Fibroblast of the conjunctiva (primary cell): ENCODE measurements at regions not wholly inside any gene's neighbourhood (a gene's known extent, or its start where the extent isn't known, plus 50 kb on each side); places are given as distances from the start of the nearest gene placed in this dataset.

ENCODE experiments used
- DNase-seq: peaks from one replicate; pipeline ENCODE4 v3.0.0-alpha.2; 2010; ENCODE audit warnings: low read depth

DNA sequence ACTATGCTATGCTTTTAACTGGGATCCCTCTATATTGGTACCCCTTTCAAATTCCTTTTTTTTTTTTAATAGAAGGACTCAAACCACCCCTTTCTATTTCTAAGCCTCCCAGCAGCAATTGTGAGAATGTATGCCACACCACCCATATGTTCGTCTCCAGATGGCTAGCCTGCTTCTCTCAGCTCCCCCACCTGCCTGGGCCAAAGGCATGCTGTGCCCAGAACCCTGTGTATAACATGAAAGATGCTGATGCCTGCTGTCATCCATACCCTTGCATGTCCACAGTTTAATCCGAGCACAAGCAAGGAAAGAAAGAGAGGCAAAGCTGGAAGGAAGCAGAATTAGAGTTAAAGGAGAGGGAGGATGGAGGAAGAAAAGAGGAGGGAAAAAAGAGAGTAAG, 159.5 kb upstream of the CNTN6 start:
- no peak for DNase-seq

DNA sequence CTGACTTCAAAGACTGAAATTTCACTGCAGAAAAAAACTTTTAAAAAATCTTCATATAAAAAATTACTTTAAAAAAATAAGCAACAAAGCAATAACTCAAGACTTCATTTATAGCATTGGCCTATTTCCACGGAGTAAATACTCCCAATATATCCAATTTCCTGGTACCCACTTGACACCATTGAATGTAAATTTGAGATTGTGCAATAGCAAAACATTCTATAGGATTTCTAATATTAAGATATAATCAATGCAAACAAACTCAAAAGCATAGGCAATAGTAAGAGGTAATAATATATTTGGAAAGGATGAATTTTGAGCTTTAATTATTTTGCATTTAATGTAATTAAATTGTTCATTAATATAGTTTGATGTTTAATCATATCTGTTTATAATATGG, 148.0 kb upstream of the CNTN6 start:
- DNase-seq, result no peak

DNA sequence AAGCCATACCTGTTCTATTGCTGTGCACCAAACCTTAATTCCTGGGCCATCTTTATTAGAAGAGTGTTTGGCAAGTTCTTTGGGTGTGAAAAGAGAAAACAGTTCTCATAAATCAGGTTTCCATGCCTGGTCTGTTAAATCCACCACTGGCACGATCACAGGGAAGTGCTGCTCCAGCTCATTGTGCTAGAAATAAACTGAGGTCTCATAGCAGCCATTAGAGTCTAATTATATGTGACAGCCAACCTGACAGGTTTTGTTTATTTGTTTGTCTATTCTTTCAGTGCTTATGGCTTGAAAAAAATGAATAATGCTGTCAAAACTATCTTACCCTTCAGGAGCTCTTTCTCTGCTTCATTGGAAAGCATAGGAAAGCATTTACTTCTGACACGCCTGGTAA, 147.1 kb upstream of the CNTN6 start:
- no peak for DNase-seq

DNA sequence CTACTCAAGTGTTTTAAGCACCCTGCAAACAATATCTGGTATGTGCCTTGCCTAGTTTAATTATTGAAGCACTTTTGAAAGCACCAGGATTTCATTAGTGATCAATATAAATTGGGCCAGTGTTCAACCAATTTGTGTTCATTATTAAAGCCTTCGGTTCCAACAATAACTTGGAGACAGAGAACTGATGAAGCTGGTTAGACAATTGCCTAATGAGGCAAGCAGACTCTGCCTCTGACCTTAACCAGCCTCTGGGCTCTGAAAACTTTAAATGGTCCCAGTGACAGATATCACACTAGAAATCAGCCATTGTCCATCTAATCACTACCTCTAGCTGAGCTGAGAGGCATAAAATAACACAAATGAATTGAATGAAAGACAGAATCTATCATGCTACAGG, 139.9 kb upstream of the CNTN6 start:
- DNase-seq, result no peak

DNA sequence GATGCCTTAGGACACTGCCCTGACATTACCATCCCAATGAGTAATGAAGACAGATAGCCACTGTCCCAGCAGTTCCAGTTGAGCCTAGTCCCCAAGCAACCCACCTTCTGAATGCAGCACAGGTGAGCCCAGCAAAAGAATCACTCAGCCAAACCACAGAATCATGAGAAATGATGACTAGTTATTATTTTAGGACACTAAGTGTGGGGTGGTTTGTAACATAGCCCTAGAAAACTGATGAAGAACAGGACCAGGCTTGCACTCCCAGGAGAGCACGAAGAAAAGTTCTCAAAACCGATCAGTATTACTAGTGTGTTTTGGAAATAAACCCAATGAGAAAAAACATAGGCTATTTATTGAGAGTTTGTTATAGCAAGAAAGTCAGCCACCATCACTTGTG, 129.6 kb upstream of the CNTN6 start:
- DNase-seq, result no peak

DNA sequence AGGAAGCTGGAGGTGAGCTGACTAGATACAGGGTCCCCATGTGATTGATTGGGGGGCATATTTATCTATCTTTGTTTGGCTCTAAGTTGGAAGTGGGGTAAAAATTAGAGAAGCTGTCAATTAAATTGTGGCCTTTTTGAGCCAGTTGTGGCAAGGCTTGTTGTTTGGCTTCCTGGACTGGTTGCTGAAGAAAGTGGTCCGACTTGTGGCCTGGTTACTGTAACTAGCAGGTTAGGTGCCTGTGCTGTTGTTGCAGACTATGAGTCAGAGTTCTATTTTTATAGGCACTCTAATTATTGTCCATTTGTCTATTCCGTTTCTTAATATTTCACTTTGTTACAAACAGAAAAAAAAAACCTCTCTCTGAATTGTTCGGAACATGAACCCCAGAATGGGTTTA, 129.1 kb upstream of the CNTN6 start:
- no peak for DNase-seq

DNA sequence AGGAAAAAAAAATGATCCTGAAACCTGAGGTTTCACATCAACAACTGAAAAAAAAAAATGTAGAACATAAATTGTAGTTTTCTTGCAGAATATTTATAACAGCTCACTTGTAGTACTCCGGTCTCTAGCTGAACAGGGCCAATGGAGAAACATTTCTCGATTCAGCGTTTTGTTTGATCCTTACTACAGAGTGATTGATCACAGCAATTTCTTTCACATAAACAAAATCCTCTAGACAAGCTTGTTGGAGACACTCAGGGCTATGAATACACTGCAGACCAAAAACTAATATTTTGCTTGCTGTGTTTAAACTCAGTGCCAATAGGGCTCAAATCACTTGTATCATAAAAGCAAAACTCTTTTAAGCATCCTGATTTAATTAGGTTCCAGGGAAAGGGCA, 127.0 kb upstream of the CNTN6 start:
- DNase-seq, result no peak

DNA sequence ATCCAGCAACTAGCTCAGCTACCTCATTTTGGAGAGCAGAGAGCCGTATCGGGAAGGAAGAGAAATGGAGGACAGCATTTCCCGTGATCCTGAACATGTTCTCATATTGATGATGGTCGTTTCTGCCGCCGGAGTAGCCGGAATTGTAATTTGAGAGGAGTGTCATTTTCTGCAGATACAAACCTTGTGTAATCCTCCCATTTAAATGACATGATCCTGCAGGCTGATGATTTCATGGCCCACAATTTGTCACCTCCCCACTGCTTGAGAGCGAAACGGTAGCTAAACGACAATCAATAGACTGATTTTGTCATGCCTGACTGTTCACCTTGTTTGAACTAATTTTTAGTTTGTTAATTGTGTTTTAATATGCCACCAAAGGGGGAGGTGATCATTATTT, 126.5 kb upstream of the CNTN6 start:
- DNase-seq, result no peak

DNA sequence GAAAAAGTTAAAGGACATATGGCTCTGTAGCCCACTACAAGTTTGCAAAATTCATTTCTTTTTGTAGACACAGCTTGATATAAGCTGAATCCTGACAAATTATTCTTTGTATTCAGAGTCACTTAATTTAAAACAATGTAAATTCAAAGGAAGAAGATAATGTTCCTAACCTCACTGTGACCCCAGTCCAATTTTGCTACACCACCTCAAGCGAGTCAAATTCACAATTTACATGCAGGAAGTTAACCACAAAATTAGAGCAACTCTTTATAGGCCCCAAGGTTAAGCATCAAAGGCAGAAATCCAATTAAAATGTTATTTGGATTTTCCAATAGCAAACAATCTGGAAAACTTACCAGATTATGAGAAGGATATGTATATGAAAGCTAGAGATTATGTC, 119.5 kb upstream of the CNTN6 start:
- no peak for DNase-seq

DNA sequence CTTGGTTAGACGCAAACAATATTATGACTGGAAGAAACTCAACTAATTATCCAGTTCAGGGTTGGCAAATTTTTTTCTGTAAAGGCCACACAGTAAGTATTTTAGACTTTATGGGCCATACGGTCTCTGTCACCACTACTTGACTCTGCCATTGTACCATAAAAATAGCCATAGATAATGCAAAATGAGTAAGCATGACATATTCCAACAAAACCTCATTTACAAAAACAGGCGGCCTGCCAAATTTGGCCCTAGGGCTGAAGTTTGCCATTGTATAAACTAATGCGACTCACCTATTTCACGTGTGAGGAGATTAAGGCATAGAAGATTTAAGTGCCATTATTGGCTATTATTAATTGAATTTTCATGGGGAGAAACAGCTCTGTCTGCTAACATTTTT, 116.8 kb upstream of the CNTN6 start:
- DNase-seq, result no peak

DNA sequence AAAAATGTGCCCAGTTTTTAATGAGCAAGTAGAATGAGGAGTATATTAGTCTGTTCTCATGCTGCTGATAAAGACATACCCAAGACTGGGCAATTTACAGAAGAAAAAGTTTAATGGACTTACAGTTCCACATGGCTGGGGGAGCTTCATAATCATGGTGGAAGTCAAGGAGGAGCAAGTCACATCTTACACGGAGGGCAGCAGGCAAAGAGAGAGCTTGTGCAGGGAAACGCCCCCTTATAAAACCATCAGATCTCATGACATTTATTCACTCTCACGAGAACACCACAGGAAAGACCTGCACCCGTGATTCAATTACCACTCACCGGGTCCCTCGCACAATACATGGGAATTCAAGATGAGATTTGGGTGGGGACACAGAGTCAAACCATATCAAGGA, 111.7 kb upstream of the CNTN6 start:
- no peak for DNase-seq

DNA sequence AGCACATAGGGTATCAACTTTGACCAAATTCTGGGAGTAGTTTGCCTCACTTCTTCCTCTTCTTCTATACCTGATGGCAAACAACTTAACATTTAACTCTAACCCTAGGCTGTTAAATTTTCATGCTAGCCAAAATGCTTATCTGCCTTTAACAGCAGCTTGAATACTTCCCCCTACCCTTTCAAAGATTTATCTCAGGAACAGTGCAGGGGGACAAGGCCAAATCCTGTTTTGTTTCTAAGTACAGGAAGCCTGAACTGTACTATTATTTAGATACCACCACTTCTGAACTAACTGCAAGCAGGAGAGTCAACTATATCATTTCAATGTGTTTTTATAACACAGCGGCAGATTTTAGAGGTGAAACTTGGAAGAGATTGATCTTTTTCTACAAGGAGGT, 104.0 kb upstream of the CNTN6 start:
- DNase-seq, result no peak

DNA sequence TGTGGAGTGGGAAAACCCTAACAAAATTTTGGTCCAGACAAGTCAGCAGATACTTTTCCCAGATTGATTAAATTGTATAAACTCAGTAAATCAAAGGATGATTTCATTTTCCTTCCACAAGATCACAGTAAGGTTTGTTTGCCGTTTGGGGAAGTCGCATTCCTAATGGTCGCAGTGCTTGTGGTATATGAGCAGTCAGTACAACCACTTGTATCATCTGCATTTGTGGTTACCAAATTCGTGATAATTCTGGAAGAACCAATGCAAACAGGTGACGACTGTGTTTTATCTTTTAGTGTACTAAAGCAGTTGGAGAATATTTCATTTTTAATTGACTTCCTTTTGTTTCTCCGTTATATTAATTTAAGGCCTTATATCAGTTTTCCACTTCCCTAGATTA, 100.0 kb upstream of the CNTN6 start:
- DNase-seq, result no peak

DNA sequence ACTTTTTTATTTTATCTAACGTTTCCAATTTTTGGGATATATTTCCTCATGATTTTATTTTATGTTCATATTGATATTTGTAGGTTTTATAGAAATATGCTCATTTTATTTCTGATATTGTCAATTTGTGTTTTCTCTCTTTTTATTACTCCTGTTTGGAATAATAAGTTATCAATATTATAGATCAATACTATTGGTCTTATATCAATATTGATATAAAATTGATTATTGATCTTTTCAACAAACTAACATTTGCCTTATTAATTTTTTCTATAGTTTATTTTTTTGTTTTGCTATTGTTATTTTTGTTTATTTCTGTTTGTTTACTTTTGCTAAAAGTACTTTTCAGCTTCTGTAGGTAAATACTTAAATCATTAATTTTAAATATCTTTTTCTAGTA, 90.8 kb upstream of the CNTN6 start:
- no peak for DNase-seq

DNA sequence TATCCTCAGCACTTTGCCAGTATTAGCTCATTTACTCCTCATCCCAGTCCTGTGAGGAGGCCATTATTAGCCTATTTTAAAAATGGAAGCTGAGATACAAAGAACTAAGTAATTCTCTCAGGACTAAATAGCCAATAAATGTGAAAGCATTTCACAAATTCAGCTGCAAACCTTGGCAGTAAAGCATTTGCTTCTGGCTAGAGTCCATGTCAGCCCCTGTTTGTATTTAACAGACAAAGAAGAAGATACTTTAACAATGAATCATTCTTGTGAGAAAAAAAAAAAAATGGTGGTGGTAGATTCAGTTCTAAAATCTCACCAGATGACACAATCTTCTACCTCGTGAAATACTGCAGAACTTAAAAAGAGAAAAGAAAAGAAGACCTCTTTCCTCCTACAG, 85.0 kb upstream of the CNTN6 start:
- DNase-seq, result peak; percentile 72

DNA sequence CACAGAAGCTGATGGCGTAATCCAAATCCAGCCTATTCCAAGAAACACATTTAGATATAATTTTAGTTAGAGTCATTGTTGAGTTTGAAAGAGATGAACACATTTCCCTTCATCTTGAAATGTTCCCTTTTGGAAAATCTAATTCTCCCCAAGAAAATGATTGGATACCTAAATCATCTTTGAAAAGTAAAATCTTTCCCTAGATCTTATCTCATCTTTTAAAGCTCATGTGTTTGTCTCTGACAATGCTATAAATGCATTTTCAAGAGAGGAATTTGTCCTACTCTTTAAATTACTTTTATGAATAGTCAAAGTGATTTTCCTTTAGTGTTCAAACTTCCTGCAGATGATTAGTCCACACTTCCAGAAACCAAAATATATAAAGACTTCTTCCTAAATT, 82.6 kb upstream of the CNTN6 start:
- no peak for DNase-seq

DNA sequence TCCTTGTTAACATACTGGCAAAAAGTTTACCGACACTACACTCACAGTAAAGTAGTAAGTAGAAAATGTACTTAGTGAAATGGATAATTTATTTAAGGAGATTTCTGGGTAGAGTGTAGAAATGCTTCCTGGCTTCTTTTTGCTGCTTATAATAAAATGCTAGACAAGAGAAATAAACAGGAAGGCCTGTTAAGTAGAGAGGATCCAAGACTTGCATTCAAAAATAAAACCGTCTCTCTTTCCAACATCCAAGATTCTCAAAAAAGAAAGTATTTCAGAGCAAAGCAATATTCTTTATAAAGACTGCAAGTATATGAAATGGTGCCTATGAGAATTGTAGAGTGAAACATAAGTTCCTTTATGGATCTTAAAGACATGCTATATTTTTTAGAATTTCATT, 77.0 kb upstream of the CNTN6 start:
- no peak for DNase-seq

DNA sequence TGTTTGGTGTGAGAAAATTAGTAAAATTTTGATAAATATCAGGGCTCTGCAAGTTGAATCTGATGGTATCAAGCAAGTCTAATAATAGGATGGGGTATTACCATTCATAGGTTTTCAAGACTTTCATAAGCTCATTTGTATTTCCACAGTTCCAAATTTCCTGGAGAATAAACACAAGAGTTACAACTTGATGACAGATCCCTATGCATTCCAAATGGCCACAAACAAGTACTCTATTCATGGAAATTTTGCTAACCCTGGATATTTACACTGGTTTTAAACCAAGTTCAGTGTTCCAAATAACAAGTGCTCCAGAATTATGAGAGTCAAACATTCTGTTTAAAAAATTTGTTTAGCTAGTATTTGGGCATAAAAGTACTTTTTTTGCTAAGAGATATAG, 75.0 kb upstream of the CNTN6 start:
- no peak for DNase-seq

DNA sequence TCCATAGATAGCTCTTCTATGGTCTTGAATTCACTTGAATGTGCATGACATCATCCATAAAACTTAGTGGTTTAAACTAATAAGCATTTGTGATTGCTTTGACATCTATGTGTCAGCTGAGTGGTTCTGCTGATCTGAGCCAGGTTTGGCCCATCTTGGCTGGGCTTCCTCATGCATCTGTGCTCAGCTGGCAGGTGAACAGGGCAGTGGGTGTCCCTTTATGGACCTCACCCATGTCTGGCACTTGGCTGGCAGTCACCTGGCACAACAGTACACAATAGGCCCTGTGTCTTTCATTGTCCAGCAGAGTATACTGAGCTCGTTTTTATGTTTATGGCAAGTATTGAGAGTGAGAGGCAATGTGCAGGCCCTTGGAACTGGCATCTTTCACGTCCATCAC, 73.7 kb upstream of the CNTN6 start:
- DNase-seq, result no peak

DNA sequence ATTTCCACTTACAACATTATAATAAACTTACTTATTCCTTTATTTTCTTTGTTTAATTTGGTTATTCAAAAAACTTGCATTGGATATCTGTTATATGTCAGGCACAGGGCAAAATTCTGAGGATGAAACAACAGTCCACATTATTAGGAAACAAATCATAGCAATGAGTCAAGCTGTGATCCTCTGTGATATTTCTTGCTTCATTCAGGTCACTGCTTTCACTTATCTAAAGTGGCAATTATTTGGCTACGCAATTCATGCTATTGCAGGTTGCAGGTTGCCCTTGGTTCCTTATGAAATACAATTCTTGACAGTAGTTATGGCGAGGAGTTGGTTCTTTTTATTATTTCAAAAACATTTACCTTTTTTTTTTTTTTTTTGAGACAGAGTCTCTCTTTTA, 66.4 kb upstream of the CNTN6 start:
- DNase-seq, result no peak

DNA sequence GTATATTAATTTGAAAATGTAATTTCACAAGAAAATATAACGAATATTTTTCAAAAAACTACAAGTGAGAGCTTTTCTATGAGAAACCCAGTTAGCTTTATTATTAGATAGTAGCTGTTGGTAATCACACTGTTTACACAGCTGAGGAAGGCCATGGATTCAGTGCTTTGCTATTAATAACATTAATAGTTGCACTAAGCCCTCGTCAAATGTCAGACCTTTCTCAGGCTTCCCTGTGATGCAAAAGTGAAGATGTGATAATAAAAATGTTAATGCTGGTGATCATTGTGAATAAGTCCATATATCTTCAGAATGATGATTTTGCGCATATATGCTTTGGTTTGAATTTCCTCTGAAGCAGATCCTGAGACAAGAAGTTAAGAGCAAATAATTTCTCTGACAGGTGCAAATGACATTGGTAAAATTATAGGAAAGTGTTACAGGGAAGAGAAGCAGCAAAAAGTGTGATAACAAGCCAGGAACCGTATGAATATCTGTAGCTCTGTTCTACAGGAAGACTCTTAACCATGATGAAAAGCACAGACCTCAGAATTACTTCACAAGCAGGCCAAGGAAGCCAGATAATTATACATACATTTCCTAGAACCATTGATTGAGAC, 56.5 kb upstream of the CNTN6 start:
- no peak for DNase-seq

DNA sequence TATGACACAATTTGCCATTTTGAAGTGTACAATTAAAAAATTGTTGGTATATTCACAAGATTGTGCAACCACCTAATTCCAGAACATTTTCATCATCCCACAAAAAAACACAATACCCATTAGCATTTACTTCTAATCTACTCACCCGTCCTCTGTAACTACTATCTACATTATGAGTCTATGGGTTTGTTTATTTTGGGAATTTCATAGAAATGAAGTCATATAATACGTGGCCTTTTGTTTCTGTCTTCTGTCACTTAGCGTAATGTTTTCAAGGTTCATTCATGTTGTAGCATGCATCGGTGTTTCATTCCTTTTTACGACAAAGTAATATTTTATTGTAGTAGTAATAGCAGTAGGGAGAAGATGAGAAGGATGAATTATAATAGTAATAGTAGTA, 55.2 kb upstream of the CNTN6 start:
- no peak for DNase-seq
